Stomach (tissue), 4 donors: ENCODE measurements at regions not wholly inside any gene's neighbourhood (a gene's known extent, or its start where the extent isn't known, plus 50 kb on each side); places are given as distances from the start of the nearest gene placed in this dataset.

Source experiments
- EP300 ChIP-seq: sonication (generic); formaldehyde crosslinking; IDR thresholded peaks from one replicate; pipeline ENCODE4 v1.6.1; 2017; ENCODE audit warnings: antibody characterized with exemption
- POLR2A ChIP-seq, 4 donors: fragments of 450-650 bp; IDR thresholded peaks; one replicate each; pipeline ENCODE4 v1.6.1; 2016; ENCODE audit warnings: antibody characterized with exemption in 4 of 4, control low read depth in 2 of 4, mild to moderate bottlenecking in 1 of 4, moderate library complexity in 1 of 4
- POLR2AphosphoS5 ChIP-seq, 3 donors: sonication (generic); formaldehyde crosslinking; IDR thresholded peaks; one replicate each; pipeline ENCODE4 v1.6.1; 2016; ENCODE audit warnings: antibody characterized with exemption in 3 of 3
- TF ChIP-seq, protein P1 (sequence below), 7 experiments: fragments of 450-650 bp in 4 of 7; fragments of 200-600 bp in 3 of 7; sonication (generic) in 3 of 7; IDR thresholded peaks; one replicate each; pipeline ENCODE4 v1.5.1; 2016 to 2019; ENCODE audit warnings: antibody characterized with exemption in 7 of 7, control low read depth in 2 of 7, mild to moderate bottlenecking in 1 of 7

DNA sequence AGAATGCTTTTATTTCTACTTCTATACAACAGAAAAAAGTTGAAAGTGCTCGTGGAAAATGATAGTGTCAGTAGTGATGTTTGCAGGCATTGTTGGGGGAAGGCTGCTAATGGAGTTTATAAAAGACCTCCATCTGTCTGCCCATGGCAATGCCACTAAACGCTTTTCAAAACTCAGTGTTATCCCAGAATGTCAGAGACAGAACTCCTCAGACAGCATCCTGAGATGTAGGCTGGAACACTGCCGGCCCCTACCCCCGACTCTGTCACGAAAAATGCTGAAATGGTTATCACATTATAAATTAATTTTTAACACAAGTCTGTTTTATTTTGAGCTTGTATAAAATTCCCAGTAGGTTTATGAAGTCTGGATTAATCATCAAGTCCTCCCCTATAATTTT, 128.9 kb downstream of the HS3ST1 start:
- no peak for TF ChIP-seq EP300
- TF ChIP-seq, protein P1, sequence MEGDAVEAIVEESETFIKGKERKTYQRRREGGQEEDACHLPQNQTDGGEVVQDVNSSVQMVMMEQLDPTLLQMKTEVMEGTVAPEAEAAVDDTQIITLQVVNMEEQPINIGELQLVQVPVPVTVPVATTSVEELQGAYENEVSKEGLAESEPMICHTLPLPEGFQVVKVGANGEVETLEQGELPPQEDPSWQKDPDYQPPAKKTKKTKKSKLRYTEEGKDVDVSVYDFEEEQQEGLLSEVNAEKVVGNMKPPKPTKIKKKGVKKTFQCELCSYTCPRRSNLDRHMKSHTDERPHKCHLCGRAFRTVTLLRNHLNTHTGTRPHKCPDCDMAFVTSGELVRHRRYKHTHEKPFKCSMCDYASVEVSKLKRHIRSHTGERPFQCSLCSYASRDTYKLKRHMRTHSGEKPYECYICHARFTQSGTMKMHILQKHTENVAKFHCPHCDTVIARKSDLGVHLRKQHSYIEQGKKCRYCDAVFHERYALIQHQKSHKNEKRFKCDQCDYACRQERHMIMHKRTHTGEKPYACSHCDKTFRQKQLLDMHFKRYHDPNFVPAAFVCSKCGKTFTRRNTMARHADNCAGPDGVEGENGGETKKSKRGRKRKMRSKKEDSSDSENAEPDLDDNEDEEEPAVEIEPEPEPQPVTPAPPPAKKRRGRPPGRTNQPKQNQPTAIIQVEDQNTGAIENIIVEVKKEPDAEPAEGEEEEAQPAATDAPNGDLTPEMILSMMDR (IDR thresholded peaks at IDR 0.05), result no peak
- no peak for TF ChIP-seq POLR2A (IDR thresholded peaks at IDR 0.05)
- TF ChIP-seq POLR2AphosphoS5 (IDR thresholded peaks at IDR 0.05), result no peak
